HFFc6 (cell line): ENCODE measurements at regions not wholly inside any gene's neighbourhood (a gene's known extent, or its start where the extent isn't known, plus 50 kb on each side); places are given as distances from the start of the nearest gene placed in this dataset.

ENCODE experiments used
- DNase-seq: peaks from one replicate; pipeline ENCODE4 v3.0.0-alpha.2; 2018
- H3K27ac Mint-ChIP-seq: 2 replicates; pipeline ENCODE4 v1.8.0; 2020; ENCODE audit warnings: mild to moderate bottlenecking, mixed read lengths
- H3K27me3 Mint-ChIP-seq: 2 replicates; pipeline ENCODE4 v1.8.0; 2021; ENCODE audit warnings: mild to moderate bottlenecking, moderate library complexity, mixed read lengths; ENCODE audit not compliant: insufficient read depth
- H3K36me3 Mint-ChIP-seq: 2 replicates; pipeline ENCODE4 v1.8.0; 2021; ENCODE audit warnings: low read depth, mixed read lengths
- H3K4me1 Mint-ChIP-seq: 2 replicates; pipeline ENCODE4 v1.8.0; 2020; ENCODE audit warnings: low read depth, mixed read lengths
- H3K4me3 Mint-ChIP-seq: 2 replicates; pipeline ENCODE4 v1.8.0; 2020; ENCODE audit warnings: mild to moderate bottlenecking, moderate library complexity, mixed read lengths
- H3K9me3 Mint-ChIP-seq: 2 replicates; pipeline ENCODE4 v1.8.0; 2020; ENCODE audit warnings: mild to moderate bottlenecking, mixed read lengths
- CTCF ChIP-seq: fragments of 200-600 bp; sonication (generic); IDR thresholded peaks from 2 replicates; pipeline ENCODE4 v1.5.0; 2021; ENCODE audit warnings: antibody characterized with exemption, mild to moderate bottlenecking

GRCh38 chr3:70556056-70556455 is 243.6 kb upstream of the MDFIC2 start:
- H3K9me3 Mint-ChIP-seq: no peaks in the 10 kb centered on the region
- no peak for DNase-seq
- no peak overlapping the region for H3K27ac Mint-ChIP-seq
- no peaks in the 10 kb centered on the region for H3K36me3 Mint-ChIP-seq
- TF ChIP-seq CTCF: no peak
- H3K4me1 Mint-ChIP-seq: no peaks in the 10 kb centered on the region
- H3K27me3 Mint-ChIP-seq: peaks cover 2% of the 10 kb centered on the region; the same call in 1 of the 2 replicates
- H3K4me3 Mint-ChIP-seq: no peak overlapping the region

- Mint-ChIP-seq H3K36me3 (no peaks in the 10 kb centered on the region), H3K27ac (no peak overlapping the region), H3K27me3 (peaks cover 5% of the 10 kb centered on the region; the same call in 1 of the 2 replicates), H3K4me1 (no peaks in the 10 kb centered on the region), H3K9me3 (no peaks in the 10 kb centered on the region), H3K4me3 (no peak overlapping the region)
- TF ChIP-seq CTCF: no peak
- DNase-seq: no peak
Measured at GRCh38 chr3:70554170-70554569, 241.7 kb upstream of the MDFIC2 start.

- TF ChIP-seq CTCF: peak; percentile 92
- no peak overlapping the region for H3K4me3 Mint-ChIP-seq
- no peaks in the 10 kb centered on the region for H3K9me3 Mint-ChIP-seq
- DNase-seq: peak; percentile 27
- no peak overlapping the region for H3K27ac Mint-ChIP-seq
- H3K4me1 Mint-ChIP-seq: no peaks in the 10 kb centered on the region
- no peaks in the 10 kb centered on the region for H3K36me3 Mint-ChIP-seq
- peaks cover 11% of the 10 kb centered on the region; the same call in 1 of the 2 replicates for H3K27me3 Mint-ChIP-seq
Measured at GRCh38 chr3:70550723-70551319, 238.4 kb upstream of the MDFIC2 start.

- H3K4me1 Mint-ChIP-seq: no peaks in the 10 kb centered on the region
- H3K9me3 Mint-ChIP-seq: no peaks in the 10 kb centered on the region
- TF ChIP-seq CTCF: no peak
- H3K27ac Mint-ChIP-seq: no peak overlapping the region
- DNase-seq: no peak
- H3K36me3 Mint-ChIP-seq: no peaks in the 10 kb centered on the region
- H3K27me3 Mint-ChIP-seq: peaks cover 16% of the 10 kb centered on the region
- no peak overlapping the region for H3K4me3 Mint-ChIP-seq
Measured at GRCh38 chr3:70546679-70547078, 234.2 kb upstream of the MDFIC2 start.

- Mint-ChIP-seq H3K4me1 (no peaks in the 10 kb centered on the region), H3K4me3 (no peak overlapping the region), H3K36me3 (no peaks in the 10 kb centered on the region), H3K27me3 (peaks cover 12% of the 10 kb centered on the region), H3K27ac (no peak overlapping the region), H3K9me3 (no peaks in the 10 kb centered on the region)
- TF ChIP-seq CTCF: no peak
- no peak for DNase-seq
Measured at GRCh38 chr3:70543493-70543892, 231.1 kb upstream of the MDFIC2 start.

- Mint-ChIP-seq H3K27ac (no peak overlapping the region), H3K36me3 (no peaks in the 10 kb centered on the region), H3K9me3 (no peaks in the 10 kb centered on the region), H3K4me1 (no peaks in the 10 kb centered on the region), H3K27me3 (peaks cover 11% of the 10 kb centered on the region), H3K4me3 (no peak overlapping the region)
- TF ChIP-seq CTCF: peak; percentile 58
- no peak for DNase-seq
Measured at GRCh38 chr3:70539908-70540307, 227.5 kb upstream of the MDFIC2 start.
